Parathyroid adenoma (tissue), 2 donors: ENCODE measurements at regions not wholly inside any gene's neighbourhood (a gene's known extent, or its start where the extent isn't known, plus 50 kb on each side); places are given as distances from the start of the nearest gene placed in this dataset.

Experiments used
- H2AFZ ChIP-seq: fragments of 300-600 bp; sonication (generic); one replicate; pipeline ENCODE4 v1.7.0; 2017; ENCODE audit warnings: antibody characterized with exemption, mild to moderate bottlenecking
- H3K27ac ChIP-seq: fragments of 300-600 bp; sonication (generic); one replicate; pipeline ENCODE4 v1.7.0; 2017
- H3K27me3 ChIP-seq: fragments of 300-600 bp; sonication (generic); one replicate; pipeline ENCODE4 v1.7.0; 2017; ENCODE audit warnings: low read length; ENCODE audit not compliant: control insufficient read depth, insufficient read depth
- H3K36me3 ChIP-seq: fragments of 300-600 bp; sonication (generic); one replicate; pipeline ENCODE4 v1.7.0; 2017; ENCODE audit warnings: low read length; ENCODE audit not compliant: control insufficient read depth, insufficient read depth
- H3K4me1 ChIP-seq: fragments of 300-600 bp; sonication (generic); one replicate; pipeline ENCODE4 v1.7.0; 2017; ENCODE audit warnings: control low read depth
- H3K4me2 ChIP-seq: fragments of 300-600 bp; sonication (generic); one replicate; pipeline ENCODE4 v1.7.0; 2017; ENCODE audit warnings: low read length
- H3K4me3 ChIP-seq: fragments of 300-600 bp; sonication (generic); one replicate; pipeline ENCODE4 v1.7.0; 2017; ENCODE audit warnings: low read depth, low read length
- H3K79me2 ChIP-seq: fragments of 300-600 bp; sonication (generic); one replicate; pipeline ENCODE4 v1.7.0; 2017; ENCODE audit warnings: control low read depth
- H3K9ac ChIP-seq: fragments of 300-600 bp; sonication (generic); one replicate; pipeline ENCODE4 v1.7.0; 2017; ENCODE audit warnings: mild to moderate bottlenecking
- H3K9me3 ChIP-seq: fragments of 300-600 bp; sonication (generic); one replicate; pipeline ENCODE4 v1.7.0; 2017; ENCODE audit warnings: low read length; ENCODE audit not compliant: control insufficient read depth
- TF ChIP-seq, protein P1 (sequence below): fragments of 300-600 bp; sonication (generic); IDR thresholded peaks from one replicate; pipeline ENCODE4 v1.7.0; 2017; ENCODE audit warnings: antibody characterized with exemption, mild to moderate bottlenecking
- donor health status: primary hyperparathyroidism.

DNA sequence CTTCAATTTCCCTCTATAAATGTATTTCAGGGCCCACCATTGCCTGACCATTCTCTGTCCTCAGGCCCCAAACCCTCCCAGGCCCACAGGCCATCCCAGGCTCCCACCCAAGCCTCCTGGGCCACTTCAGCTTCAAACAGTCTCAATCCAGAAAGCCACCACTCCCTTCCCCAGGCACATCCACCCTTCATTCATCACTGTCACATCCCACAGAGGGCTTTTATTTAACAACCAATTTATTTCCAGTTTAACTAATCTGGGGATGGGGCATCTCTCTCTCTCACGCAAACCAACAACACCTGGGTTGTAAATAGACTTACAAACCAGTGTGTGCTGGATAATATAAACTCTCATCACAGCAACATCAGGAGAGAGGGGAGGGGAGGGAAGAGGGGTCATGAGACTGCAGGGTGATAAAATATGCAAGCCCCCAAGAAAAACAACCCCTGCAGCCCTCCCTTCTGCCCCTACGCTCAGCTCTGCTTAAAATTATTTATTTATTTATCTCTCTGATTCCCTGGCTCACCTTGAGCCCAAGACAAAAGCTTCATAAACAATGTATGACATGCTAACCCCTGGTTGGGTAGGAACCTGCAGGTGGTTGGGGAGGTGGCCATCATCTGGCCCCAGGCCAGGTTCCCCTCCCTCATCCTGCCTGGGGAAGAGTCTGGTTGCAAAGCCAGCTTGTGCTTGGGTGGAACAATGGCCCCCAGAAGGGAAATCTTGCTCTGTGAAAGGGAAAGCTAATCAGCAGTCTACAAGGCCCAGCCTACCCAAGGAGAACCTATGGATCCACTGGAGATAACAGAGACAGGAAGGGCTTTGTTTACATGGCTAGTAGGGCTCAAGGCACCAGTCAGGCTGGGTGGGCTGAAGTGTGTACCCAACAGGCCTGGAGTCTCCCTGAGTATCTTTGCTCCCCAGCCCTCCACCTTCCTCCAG is 359.2 kb downstream of the BUD13 start:
- TF ChIP-seq, protein P1, sequence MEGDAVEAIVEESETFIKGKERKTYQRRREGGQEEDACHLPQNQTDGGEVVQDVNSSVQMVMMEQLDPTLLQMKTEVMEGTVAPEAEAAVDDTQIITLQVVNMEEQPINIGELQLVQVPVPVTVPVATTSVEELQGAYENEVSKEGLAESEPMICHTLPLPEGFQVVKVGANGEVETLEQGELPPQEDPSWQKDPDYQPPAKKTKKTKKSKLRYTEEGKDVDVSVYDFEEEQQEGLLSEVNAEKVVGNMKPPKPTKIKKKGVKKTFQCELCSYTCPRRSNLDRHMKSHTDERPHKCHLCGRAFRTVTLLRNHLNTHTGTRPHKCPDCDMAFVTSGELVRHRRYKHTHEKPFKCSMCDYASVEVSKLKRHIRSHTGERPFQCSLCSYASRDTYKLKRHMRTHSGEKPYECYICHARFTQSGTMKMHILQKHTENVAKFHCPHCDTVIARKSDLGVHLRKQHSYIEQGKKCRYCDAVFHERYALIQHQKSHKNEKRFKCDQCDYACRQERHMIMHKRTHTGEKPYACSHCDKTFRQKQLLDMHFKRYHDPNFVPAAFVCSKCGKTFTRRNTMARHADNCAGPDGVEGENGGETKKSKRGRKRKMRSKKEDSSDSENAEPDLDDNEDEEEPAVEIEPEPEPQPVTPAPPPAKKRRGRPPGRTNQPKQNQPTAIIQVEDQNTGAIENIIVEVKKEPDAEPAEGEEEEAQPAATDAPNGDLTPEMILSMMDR: no peak
- Histone ChIP-seq H3K9me3 (no peaks in the 10 kb centered on the region), H3K4me3 (no peak overlapping the region), H2AFZ (no peak overlapping the region), H3K9ac (no peak overlapping the region), H3K4me2 (no peak overlapping the region), H3K79me2 (no peaks in the 10 kb centered on the region), H3K36me3 (no peaks in the 10 kb centered on the region), H3K4me1 (no peaks in the 10 kb centered on the region), H3K27ac (no peak overlapping the region), H3K27me3 (no peaks in the 10 kb centered on the region)

DNA sequence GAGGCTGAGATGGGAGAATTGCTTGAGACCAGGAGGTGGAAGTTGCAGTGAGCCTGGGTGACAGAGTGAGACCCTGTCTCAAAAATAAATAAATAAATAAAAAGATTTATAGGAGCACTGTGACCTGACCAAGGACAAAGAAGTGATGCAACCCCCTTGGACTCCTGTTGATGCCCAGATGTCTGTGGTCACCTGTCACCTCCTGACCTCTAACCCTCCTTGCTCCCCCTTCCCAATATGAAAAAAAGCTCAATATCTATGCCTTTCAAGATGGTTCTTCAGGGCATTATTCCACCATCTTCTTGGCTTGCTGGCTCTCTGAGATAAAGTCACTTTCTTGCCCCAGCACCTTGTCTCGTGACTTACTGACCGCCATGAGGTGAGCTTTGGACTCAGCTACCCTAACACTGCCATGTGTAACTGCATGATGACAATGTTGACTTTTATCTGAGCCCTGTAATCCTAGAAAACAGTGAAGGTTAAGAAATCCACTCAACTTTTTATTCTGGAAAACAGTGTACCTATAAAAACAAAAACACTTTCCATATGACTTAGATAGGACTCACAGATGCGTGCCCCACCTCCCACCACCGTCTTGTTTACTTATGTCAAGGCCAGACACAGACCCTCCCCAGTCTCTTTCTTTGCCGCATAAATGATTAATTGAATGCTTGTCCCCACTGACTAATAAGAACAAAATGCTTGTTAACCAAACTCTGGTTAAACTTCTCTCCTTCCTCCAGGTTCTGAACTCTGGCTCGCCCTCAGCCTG is 360.5 kb downstream of the BUD13 start:
- Histone ChIP-seq H3K9ac (no peak overlapping the region), H3K4me3 (no peak overlapping the region), H3K27me3 (no peaks in the 10 kb centered on the region), H3K36me3 (no peaks in the 10 kb centered on the region), H3K4me1 (no peaks in the 10 kb centered on the region), H3K4me2 (no peak overlapping the region), H3K27ac (no peak overlapping the region), H2AFZ (no peak overlapping the region), H3K79me2 (no peaks in the 10 kb centered on the region), H3K9me3 (no peaks in the 10 kb centered on the region)
- TF ChIP-seq, protein P1: no peak

DNA sequence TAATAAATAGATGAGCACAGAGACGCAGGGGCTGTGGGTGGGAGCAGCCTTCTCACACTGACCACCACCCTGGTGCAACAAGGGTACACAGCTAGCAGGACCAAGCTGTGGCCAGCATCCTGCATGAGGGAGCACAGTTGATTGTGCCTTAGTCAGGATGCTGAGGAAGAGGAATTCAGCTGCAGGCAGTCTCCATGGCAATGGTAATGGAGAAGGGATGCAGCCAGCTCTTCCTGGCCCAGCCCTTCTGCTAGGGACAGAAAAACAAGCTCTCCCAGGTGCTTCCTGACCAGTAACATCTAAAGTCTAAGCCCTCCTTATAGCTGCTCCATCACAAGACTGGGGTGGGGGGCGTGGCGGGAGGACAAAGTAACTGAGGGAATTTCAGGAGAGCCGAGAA is 363.5 kb downstream of the BUD13 start:
- H3K79me2 ChIP-seq: no peaks in the 10 kb centered on the region
- H3K36me3 ChIP-seq: no peaks in the 10 kb centered on the region
- no peak overlapping the region for H2AFZ ChIP-seq
- H3K4me3 ChIP-seq: no peak overlapping the region
- no peaks in the 10 kb centered on the region for H3K4me1 ChIP-seq
- no peak overlapping the region for H3K27ac ChIP-seq
- TF ChIP-seq, protein P1: no peak
- H3K4me2 ChIP-seq: no peak overlapping the region
- no peaks in the 10 kb centered on the region for H3K9me3 ChIP-seq
- H3K9ac ChIP-seq: no peak overlapping the region
- H3K27me3 ChIP-seq: no peaks in the 10 kb centered on the region

DNA sequence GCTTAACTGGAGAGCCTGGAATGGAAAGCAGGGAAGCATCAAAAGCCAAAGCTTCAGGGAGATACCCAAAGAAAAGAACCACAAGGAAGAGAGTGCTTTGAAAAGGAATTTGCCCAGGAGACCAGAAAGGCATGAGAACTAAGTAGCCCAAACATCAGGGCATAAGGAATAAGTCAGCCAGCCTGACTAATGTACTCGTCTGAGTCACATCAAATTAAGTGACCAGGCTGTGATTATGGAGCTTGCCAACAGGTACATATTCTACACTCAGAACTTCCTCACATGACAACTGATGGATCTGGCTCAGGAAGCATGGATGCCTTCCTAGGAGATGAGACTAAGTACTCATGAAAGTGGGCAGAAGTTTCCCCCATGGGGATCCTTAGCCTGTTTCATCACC is 366.7 kb downstream of the BUD13 start:
- H3K4me1 ChIP-seq: no peaks in the 10 kb centered on the region
- H2AFZ ChIP-seq: no peak overlapping the region
- H3K4me3 ChIP-seq: no peak overlapping the region
- no peaks in the 10 kb centered on the region for H3K27me3 ChIP-seq
- H3K27ac ChIP-seq: no peak overlapping the region
- no peak overlapping the region for H3K4me2 ChIP-seq
- H3K9ac ChIP-seq: no peak overlapping the region
- no peaks in the 10 kb centered on the region for H3K79me2 ChIP-seq
- H3K9me3 ChIP-seq: no peaks in the 10 kb centered on the region
- no peaks in the 10 kb centered on the region for H3K36me3 ChIP-seq
- TF ChIP-seq, protein P1: no peak
